MG63 (cell line): ENCODE measurements at regions not wholly inside any gene's neighbourhood (a gene's known extent, or its start where the extent isn't known, plus 50 kb on each side); places are given as distances from the start of the nearest gene placed in this dataset.

ENCODE experiments used
- DNase-seq: peaks from one replicate; pipeline ENCODE4 v3.0.0-alpha.2; 2020
- H3K27me3 ChIP-seq: fragments of 250-450 bp; sonication (Bioruptor Pico); 2 replicates; pipeline ENCODE4 v1.5.1; 2020; ENCODE audit warnings: mild to moderate bottlenecking, moderate library complexity
- H3K36me3 ChIP-seq: fragments of 250-450 bp; sonication (Bioruptor Pico); 2 replicates; pipeline ENCODE4 v1.5.1; 2020; ENCODE audit warnings: mild to moderate bottlenecking, moderate library complexity
- H3K4me3 ChIP-seq: fragments of 250-450 bp; sonication (Bioruptor Pico); 2 replicates; pipeline ENCODE4 v1.5.1; 2020; ENCODE audit warnings: mild to moderate bottlenecking, moderate library complexity
- H3K9me3 ChIP-seq: fragments of 250-450 bp; sonication (Bioruptor Pico); 2 replicates; pipeline ENCODE4 v1.5.1; 2020; ENCODE audit warnings: mild to moderate bottlenecking, moderate library complexity

DNA sequence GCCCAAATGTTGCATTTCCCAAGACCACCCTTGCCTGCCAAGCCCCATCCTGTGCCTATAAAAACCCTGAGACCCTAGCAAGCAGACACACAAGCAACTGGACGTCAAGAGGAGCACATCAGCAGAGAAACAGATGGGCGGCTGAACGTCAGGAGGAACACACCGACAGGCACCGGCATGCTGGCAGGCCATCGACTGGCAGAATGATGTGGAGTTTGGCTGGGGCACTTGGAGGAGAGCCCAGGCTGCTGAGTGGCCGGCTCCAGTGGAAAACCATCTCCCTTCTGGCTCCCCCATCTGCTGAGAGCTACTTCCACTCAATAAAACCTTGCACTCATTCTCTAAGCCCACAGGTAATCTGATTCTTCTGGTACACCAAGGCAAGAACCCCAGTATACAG, 130.1 kb downstream of the SLC41A2 start:
- no peaks in the 10 kb centered on the region for H3K27me3 ChIP-seq
- no peak for DNase-seq
- H3K4me3 ChIP-seq = no peak overlapping the region
- H3K36me3 ChIP-seq = no peaks in the 10 kb centered on the region
- no peaks in the 10 kb centered on the region; the same call in none of the 2 replicates for H3K9me3 ChIP-seq

DNA sequence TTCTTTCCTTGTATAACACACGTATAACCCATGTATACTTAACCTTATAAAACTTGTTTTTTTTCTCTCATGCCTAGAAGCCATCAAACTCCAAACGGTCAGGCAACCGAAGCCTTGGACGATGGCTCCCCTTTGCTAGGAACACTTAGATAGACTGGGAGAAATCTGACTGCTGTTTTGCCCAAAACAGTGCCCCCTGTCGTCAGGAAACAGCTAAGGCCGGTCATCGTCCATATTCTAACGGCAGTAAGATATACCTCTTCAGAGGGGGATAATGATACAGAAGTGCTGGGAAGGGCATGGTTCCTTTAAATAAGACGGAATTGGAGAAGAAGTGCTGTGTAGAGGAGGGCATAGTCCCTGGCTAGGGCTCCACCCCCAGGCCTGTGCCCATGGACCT, 130.5 kb downstream of the SLC41A2 start:
- Histone ChIP-seq H3K4me3 (no peak overlapping the region), H3K9me3 (no peaks in the 10 kb centered on the region; the same call in none of the 2 replicates), H3K27me3 (no peaks in the 10 kb centered on the region), H3K36me3 (no peaks in the 10 kb centered on the region)
- DNase-seq = no peak

DNA sequence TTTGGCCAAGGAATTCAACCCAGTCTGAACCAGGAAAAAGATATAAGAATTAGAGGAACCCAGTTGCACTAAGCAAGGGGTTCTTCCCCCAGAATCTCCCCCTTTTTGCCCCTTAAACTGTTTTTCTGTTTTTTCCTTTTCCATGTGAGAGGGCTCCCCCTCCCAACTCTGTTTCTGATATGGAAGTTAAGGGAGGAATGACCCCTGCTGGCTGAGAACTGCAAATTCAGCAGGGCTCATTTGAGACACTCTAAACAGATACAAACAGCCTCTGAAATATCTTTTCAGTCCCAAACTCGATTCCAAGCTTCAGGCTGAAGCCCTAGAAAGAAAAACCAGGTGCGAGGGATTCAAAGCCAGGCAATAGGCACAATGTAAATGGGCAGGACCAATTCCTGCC, 132.7 kb downstream of the SLC41A2 start:
- Histone ChIP-seq H3K36me3 (no peaks in the 10 kb centered on the region), H3K27me3 (no peaks in the 10 kb centered on the region), H3K4me3 (no peak overlapping the region), H3K9me3 (no peaks in the 10 kb centered on the region; the same call in none of the 2 replicates)
- no peak for DNase-seq

DNA sequence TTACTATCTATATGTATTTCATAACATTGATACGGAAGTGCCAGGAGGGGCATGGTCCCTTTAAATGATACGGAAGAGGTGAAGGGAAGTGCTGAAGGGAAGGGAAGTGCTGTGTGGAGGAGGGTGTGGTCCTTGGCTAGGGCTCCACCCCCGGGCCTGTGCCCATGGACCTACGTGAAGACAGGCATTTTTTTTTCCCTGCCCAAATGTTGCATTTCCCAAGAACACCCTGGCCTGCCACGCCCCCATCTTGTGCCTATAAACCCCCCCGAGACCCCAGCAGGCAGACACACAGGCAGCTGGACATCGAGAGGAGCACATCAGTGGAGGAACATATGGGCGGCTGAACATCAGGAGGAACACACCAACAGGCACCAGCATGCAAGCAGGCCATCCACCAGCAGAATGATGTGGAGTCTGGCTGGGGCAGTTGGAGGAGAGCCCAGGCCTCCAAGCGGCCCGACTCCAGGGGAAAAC, 134.1 kb downstream of the SLC41A2 start:
- Histone ChIP-seq H3K4me3 (no peak overlapping the region), H3K9me3 (peaks cover 1% of the 10 kb centered on the region), H3K36me3 (no peaks in the 10 kb centered on the region), H3K27me3 (no peaks in the 10 kb centered on the region)
- DNase-seq = peak; percentile 2

DNA sequence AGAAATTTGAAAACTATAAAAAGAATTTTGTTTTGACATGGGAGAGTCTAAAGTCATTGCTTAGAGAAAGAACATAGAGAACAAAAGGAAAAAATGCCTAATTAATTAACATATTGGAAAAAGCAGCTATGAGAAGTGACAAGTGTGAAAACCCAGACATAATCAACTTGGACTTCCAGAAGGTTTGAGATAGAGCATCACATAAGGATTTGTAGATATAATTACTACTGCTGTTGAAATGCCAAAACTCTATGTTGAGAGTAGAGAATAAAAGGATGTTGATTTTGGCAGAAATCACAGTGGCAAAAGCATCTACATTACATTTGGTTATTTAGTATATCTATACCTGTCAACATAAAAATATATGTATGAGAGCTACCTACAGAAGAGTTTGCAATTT, 135.1 kb downstream of the SLC41A2 start:
- no peak for DNase-seq
- Histone ChIP-seq H3K9me3 (peaks cover 1% of the 10 kb centered on the region), H3K4me3 (no peak overlapping the region), H3K27me3 (no peaks in the 10 kb centered on the region), H3K36me3 (no peaks in the 10 kb centered on the region)

DNA sequence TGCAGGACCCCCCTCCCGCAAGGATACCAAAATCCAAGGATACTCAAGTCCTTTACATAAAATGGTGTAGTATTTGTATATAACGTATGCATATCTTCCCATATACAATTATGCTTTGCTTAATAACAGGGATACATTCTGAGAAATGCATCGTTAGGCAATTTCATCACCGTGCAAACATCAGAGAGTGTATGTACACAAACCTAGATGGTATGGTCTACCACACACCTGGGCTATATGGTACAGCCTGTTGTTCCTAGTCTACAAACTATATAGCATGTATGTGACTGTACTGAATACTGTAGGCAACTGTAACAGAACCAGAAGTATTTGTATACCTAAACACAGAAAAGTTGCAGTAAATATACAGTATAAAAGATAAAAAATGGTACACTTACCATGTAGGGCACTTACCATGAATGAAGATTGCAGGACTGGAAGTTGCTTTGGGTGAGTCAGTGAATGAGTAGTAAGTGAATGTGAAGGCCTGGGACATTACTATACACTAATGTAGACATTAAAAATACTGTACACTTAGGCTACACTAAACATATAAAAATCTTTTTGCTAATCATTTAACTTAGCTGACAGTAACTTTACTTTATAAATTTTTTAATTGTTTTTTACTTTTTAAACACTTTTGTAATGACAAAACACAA, 141.1 kb downstream of the SLC41A2 start:
- Histone ChIP-seq H3K4me3 (no peak overlapping the region), H3K27me3 (no peaks in the 10 kb centered on the region), H3K36me3 (no peaks in the 10 kb centered on the region), H3K9me3 (peaks cover 1% of the 10 kb centered on the region; the same call in 1 of the 2 replicates)
- no peak for DNase-seq

DNA sequence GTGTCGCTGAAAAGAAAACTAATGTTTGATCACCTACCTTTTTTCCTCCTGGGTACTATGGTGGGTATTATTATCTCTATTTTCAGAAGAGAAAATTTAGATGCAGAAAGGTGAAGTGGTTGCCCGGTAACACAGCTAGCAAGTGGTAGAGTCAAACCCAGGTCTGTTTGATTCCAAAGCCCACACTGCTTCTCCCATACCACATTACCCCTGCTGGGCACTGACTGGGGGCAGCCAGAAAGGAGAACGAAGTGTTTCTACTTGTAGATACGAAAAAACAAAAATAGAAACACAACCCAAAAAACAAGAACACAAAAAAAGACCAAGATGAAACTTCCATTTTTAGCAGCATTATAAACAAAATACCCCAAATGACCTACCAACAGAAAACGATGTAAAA, 142.2 kb downstream of the SLC41A2 start:
- Histone ChIP-seq H3K27me3 (no peaks in the 10 kb centered on the region), H3K4me3 (no peak overlapping the region), H3K36me3 (no peaks in the 10 kb centered on the region), H3K9me3 (peaks cover 1% of the 10 kb centered on the region; the same call in 1 of the 2 replicates)
- no peak for DNase-seq

DNA sequence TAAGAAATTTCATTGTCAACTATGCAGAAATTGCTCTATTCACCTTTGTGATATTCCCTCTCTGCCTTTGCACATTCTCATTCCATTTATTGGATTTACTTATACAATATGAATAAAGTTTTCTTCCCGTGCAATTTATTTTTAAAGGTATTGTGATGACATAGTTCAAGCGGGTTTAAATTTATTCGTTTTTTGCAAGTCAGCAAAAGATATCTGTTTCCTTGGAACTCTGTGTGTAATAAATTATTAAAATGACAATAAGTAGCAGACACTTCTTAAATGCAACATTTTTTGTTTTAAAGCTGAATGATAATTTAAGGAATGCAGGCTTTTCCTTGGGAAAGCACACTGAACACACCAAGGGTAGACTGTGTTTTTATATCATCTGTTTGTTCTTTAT, 143.1 kb downstream of the SLC41A2 start:
- DNase-seq = no peak
- Histone ChIP-seq H3K36me3 (no peaks in the 10 kb centered on the region), H3K9me3 (peaks cover 1% of the 10 kb centered on the region; the same call in 1 of the 2 replicates), H3K4me3 (no peak overlapping the region), H3K27me3 (no peaks in the 10 kb centered on the region)
